T-helper 2 cell (primary cell): ENCODE measurements at regions not wholly inside any gene's neighbourhood (a gene's known extent, or its start where the extent isn't known, plus 50 kb on each side); places are given as distances from the start of the nearest gene placed in this dataset.

Source experiments
- DNase-seq, 5 experiments: peaks; one replicate each; pipeline versions ENCODE4 v3.0.0 to v3.0.0-alpha.2; 2012 to 2022

GRCh38 chr7:93632371-93632770 is 57.8 kb upstream of the CALCR start:
- DNase-seq = no peak

- DNase-seq = no peak
These were observed 54.8 kb upstream of the CALCR start for GRCh38 chr7:93629291-93629801.

GRCh38 chr7:93626869-93627268 is 52.3 kb upstream of the CALCR start:
- DNase-seq = no peak
